NCI-H82 (cell line): ENCODE measurements at regions not wholly inside any gene's neighbourhood (a gene's known extent, or its start where the extent isn't known, plus 50 kb on each side); places are given as distances from the start of the nearest gene placed in this dataset.

Experiments used
- DNase-seq: peaks from one replicate; lab custom pipeline; 2025; lab: John Stamatoyannopoulos, UW

DNA sequence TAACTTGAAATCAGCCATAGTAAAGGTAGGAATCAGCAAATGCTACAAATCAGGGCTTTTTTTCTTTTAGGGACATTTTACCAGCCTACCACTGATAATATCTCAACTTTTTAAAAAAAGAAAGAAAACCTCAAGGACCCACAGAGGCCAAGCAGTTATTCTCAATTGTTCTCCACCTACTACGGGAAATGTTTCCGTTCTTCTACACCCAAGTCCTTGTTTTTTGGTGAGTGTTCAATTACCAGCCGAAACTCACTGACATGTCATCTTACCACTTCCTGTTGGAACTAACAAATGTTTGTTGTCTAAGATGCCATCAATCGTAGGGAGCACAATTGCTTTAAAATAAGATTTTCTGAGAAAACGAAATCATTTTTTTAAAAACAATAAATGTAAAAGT lies 50.2 kb upstream of the CDK1 start:
- no peak for DNase-seq

DNA sequence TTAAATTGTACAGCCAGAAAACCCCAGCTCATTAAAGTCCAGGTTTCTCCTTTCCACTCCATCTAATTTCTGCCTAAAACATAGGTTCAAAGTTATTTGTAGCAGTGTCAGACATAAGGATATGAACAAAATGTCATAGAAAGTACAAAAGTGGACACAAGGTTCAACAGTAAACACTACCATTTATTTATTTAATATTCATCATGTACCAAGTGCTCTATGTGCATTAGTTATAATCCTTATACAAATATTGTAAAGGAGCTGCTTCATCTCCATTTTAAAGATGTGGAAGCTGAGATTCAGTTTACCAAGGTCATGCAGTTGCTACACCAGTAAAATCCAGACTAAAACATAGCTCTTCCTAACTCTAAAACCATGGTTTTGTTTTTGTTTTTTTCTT lies 52.0 kb upstream of the CDK1 start:
- DNase-seq = no peak

DNA sequence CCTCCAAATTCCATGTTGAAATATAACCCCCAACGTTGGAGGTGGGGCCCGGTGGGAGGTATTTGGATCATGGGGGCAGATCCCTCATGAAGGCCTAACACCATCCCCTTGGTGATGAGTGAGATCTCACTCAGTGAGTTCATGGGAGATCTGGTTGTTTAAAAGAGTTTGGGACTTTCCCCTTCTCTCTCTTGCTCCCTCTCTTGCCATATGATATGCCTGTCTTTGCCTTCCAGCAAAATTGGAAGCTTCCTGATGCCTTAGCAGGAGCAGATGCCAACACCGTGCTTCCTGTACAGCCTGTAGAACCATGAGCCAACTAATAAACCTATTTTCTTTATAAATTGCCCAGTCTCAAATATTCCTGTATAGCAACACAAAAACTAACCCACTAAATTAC lies 55.7 kb upstream of the CDK1 start:
- DNase-seq = no peak

DNA sequence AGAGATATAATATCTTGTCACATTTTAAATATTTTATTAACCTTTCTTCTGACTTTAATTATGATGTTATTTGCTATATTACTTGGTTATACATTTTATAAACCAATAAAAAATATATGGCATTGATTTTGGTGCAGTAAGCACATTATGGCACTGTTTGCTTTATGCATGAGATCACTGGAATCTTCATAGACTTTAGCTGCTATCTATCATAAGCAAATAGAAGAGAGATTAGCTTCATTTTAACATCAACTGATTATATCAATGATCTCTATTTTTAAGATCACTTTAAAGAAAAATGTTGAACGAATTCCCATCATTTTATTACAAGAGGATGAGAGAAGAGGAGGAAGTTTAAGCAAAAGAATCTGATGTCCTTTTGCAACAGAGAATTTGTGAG lies 58.6 kb upstream of the CDK1 start:
- DNase-seq = no peak

DNA sequence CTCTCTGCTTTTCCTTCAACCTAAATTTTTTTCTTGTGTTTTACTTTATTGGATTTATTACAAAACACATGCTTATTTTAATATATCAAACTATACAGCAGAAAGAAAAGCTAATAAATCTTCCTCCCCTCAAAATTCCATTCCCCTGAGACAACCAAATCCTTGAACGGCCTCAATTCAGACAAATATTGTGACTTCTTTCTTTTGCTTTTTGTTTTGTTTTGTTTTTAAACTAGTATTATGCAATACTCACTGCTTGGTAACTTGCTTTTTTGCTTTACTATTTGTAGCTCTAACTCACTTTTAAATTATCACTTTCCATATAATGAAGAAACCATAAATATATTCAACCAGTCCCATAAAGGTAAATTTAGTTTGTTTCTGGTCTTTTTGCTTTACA lies 59.4 kb upstream of the CDK1 start:
- DNase-seq = no peak

DNA sequence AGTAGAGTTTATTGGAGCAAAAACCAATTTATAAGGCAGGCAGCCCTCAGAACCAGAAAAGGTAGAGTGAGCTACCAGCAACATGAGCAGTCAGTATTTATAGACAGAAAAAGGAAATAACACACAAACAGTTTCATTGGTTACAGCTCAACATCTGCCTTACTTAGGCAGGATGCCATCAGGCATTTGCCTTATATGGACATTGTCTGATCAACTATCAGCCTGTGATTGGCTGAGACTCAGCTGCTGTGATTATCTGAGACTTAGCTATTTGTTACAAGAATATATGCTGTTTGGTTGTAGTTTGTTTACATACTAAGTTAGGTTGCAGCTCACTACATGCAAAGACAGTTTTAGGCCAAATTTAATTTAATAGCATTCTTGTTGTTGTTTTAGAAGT lies 60.4 kb upstream of the CDK1 start:
- peak; percentile 1 for DNase-seq

DNA sequence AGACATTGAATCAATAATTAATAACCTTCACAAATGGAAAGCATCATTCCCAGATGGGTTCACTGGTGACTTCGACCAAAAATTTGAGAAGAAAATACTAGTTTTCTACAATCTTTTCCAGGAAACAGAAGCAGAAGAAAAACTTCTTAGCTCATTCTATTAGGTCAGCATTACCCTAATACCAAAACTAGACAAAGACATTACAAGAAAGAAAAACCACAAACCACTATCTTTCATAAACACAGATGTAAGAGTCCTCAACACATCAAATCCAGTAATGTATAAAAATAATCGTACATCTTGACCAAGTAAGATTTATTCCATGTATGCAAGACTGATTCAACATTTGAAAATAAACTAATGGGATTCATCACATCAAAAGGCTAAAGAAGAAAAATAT lies 64.0 kb upstream of the CDK1 start:
- DNase-seq = no peak

DNA sequence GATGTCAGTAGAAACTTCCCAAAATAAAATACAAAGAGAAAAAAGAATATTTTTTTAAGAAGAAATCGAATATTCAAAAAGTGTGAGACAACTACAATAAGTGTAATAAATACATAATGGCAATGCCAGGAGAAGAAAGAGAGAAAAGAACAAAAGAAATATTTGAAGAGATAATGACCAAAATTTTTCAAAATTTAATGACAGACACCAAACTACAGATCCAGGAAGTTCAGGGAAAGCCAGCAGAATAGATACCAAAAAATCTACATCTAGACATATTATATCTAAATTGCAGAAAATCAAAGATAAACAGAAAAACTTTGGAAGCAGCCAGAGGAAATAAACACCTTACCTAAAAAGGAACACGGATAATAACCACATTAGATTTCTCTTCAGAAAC lies 66.8 kb upstream of the CDK1 start:
- no peak for DNase-seq

DNA sequence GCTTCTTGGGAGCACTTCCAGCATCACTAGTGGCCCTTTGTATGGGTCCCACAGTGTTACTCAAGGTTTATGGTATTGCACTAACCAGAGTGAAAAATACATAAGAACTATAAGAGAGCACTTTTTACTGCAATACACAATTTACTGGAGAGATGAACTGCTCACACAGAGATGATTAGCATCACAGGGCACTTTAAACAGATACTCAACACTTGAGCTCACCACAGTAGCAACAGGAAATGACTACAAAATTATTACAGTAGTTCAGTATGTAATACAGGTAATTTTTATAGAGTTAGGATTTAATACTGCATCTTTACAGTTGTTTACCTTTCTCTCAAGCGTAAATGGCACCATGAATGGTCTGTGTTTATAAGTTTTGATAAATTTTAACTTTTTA lies 68.2 kb upstream of the CDK1 start:
- DNase-seq = no peak

DNA sequence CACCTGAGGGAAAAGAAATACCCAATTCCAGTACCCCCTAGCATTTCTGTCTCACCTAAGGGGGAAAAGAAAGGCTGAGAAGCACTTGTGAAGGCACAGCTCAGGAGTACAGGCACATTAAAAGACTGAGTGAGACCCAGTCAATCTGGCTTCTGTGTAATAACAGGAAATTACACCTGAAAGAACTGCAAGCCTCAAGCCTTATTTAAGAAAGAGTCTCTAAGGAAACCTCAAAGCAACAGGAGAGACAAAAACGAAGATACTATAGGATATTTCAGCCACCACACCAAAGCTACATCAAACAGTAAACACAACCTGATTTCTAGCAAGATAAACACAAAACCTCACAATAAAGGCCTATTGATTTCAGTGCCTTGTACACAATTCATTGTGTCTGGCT lies 69.6 kb upstream of the CDK1 start:
- DNase-seq = no peak

DNA sequence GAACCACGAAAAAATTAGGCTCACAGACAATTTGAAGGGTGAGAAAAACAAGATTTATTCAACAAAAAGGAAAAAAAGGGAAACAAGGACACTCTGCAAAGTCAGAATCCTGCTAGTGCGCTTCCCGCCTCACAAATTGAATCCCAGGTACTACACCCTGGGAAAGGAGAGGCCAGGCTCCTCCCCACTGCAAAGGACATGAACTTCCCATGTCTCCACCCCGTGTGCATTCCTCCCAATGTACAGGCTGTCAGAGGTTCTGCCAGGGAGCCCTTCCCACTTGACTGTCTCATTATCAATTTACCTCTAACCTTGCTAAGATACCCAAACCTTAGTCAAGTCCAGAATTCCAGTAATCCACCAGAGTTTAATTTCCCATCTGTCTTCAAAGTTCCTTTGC lies 70.4 kb upstream of the CDK1 start:
- DNase-seq = no peak

DNA sequence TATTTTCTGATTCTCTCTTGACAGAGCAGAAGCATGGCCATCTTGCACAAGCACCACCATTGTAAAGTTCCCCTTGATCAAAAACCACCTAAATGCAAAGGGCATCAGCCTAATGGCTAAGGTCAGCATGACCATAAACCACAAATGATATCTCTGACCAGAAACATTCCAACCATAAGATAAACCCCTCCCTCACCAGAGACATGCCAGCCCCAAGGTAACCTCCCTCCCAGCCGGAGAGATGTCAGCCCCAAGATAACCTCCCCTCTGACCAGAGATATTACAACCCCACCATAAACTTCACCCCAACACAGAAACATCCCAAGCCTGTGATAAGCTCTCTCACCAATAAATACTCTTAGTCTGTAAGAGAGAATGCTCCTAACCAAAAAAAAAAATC lies 72.1 kb upstream of the CDK1 start:
- no peak for DNase-seq

DNA sequence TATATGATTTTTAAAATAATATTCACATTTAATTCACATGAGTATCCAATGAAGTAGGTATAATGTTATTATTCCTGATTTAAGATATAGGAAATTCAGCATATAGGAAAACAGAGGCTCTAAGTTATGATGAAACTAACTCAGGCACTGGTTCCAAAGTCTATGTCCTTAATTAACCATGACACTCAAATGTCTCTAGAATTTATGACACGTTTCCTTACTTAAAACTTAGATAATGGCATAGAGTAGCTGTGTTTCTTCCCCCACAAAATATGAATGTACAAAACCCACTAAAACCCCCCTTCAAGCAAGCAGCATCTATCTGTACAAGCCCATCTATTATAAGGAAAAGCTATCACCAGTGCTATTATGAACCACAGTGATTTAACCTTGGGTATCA lies 72.9 kb upstream of the CDK1 start:
- no peak for DNase-seq

DNA sequence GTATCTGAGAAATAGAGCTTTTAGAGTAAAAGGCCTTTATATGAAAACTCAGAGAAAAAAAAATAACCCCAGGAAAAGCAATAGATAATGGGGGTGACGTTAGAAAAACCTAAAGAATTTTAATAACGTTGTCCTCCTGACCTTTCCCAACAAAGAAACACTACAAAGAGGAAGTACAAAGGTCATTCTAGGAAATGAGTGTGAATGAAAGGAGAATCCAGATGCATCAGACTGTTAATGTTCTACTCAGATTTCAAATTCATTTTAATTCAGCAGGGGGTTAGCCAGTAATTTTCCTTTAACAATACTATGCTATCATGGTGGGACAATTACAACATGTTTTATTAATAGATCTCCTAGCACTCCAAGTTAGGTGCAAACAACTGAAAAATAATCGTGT lies 73.8 kb upstream of the CDK1 start:
- DNase-seq = no peak

DNA sequence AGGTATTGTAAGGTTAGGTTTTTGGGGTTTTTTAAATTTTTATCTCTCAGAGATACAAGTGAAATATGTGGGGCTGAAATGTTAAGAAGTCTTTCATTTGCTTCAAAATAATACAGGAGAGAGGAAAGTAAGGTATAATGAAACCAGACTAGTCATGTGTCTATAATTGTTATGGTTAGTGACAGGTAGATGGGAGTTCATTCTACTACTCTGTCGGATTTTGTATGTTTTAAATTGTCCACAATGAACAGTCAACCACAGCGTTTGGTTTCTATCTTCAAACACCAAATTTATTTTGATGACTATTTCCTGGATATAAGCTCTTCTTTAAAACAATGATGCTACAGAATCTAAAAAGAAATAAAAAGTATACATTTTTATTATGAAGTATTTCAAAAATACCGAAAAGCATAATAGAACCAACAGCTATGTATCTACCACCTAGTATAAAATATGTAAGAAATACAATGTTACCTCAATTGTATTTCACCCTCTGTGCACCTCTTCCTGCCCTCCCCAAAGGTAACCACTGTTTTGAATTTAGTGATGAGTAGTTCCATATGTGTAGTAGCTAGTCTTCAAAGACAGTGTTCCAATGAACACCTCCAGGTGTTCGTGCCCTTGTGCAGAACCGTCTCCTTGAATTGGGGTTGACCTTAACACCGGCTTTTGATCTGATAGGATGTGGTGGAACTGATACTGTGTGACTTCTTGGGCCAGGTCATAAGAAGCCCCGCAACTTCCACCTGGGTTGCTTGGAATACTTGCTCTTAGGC lies 74.8 kb upstream of the CDK1 start:
- no peak for DNase-seq

DNA sequence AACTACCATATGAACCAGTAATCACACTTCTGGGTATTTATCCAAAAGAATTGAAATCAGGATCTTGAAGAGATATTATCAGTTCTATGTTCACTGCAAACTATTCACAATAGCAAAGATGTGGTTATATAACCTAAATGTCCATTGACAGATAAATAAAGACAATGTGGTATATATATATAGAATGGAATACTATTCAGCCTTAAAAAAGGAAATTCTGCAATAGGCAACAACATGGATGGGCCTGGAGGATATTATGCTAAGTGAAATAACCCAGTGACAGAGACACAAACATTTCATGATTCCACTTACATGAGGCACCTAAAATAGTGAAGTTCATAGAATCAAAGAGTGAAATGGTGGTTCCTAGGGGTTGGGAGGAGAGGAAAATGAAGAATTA lies 90.6 kb upstream of the CDK1 start:
- no peak for DNase-seq

DNA sequence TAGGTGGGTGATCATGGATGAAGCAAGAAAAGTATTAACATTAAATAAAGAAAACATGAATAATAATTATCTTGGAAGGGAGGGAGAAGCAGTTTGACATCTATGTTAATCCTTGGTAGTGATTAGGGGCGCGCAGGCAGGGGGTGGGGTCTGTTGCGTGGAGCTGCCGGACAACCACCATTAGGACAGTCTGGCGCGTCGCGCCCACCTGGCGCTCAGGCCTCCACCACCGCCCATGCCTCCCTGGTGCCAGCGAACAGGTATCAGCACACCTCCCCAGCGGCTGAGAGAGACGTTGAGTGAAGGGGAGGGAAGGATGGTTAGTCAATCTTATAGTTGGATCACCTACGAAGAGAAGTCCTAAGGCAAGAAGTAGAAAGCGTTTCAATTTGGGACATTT lies 94.2 kb upstream of the CDK1 start:
- DNase-seq = no peak

DNA sequence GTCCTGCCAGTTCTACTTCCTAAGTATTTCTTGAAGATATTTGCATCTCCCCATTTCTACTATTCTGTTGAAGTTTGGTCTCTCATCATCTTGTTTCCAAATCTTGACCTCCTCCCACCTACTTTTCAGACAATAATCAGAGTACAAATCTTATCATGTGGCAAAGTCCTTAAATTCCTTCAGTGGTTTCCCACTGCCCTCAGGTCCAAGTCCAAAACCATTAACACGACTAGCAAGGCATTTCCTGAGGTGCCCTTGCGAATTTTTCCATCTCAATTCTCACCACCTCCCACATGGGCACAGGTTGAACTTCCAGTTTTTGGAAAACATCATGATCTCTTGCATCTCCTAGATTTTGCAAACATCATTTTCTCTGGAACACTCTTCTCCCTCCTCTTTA lies 97.2 kb upstream of the CDK1 start:
- DNase-seq = no peak

DNA sequence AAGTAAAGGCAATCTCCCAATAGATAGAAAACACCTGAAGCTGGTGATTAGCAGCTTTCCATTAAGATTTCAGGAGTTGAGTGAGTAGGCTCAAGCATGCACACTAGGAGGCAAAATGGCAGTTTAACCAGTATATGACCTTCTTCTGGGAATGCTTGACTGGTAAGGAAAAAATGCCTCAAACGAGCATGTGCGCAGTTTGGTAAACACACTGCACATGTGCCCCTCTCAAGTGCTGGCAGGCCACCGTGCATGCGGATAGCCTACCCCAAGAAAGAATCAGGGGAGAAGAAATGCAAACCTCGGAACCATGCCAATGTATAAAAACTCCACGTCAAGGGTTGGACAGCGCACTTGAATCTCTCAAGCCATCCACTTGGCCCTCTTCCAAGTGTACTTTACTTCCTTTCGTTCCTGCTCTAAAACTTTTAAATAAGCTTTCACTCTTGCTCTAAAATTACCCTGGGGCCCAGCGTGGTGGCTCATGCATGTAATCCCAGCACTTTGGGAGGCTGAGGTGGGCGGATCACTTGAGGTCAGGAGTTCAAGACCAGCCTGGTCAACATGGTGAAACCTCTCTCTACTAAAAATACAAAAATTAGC lies 98.8 kb upstream of the CDK1 start:
- DNase-seq = no peak

DNA sequence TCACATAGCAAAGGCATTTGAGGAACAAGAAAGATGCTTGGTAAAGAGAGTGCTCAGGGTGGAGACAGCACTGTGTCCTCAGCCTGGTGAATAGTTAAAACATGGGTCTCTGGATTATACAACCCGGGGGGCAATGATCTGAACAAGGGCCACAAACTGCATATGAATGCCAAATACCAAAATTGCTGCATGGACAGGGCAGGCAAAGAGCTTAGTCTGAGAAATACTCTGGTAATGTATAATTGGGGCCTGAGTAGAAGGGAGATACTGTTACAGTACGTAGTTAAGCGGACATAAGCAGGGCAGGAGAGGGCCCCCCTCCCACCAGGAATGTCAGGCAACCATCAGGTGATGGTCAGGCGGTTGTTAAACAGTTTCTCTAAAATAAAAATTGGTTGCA lies 99.3 kb upstream of the CDK1 start:
- DNase-seq = no peak

DNA sequence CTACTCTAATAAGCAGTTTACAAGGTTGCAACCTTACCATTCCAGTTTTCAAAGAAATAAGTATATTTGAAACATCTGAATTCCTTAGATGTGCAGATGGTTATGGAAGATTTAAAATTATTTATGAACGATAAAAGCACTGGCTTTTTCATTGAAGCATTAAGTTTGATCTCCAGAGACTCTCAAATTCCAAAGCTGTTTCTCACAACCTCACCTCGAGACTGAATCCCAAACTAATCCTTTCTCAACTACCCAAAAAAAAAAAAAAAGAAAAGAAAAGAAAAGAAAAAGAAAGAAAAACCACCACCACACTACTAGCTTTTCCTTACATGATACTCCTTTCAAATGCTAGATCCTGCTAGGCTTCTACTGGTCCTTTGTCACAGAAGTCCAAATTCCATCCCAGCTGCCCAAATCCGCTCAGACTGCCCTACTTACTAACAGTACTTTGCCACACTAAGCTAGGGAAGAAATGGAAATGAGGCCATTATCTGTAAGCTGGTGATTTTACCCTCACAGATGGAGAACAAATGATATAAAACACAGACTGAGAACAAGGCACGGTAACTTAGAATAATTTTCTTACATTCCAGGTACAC lies 100.6 kb upstream of the CDK1 start:
- DNase-seq = no peak

DNA sequence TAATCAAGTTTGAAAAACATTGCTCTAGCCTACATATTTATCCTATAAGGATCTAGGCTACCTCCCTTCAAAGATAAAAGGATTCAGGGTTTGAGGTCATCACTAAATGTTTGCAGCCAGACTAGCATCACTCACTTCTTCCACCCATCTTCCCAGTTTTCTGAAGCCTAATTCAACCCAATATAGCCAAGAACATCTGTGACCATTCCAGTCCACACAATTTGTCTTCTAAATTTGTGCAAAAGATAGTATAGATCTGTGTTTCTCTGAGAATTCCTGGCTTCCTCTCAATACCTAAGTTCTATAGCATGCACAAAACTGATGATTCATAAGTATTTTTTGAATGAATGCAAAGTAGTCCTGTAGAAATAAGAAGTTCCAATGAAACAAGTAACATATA lies 103.0 kb upstream of the CDK1 start:
- no peak for DNase-seq

DNA sequence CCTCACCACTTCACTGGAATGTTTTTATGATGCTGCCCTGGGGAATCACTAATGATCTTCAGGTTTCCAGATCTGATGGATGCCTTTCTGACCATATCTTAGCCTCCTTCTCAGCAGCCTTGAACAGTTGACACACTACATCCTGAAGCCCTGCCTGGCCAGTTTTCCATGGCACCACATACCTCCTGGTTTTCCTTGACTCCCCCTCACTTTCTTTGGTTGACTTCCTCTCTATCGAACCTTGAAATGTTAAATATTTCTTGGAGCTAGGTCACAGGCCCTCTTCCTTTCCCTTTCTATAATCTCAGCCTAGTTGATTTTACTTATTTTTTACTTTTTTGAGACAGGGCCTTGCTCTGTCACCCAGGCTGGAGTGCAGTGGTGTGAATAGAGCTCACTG lies 108.8 kb upstream of the CDK1 start:
- no peak for DNase-seq

DNA sequence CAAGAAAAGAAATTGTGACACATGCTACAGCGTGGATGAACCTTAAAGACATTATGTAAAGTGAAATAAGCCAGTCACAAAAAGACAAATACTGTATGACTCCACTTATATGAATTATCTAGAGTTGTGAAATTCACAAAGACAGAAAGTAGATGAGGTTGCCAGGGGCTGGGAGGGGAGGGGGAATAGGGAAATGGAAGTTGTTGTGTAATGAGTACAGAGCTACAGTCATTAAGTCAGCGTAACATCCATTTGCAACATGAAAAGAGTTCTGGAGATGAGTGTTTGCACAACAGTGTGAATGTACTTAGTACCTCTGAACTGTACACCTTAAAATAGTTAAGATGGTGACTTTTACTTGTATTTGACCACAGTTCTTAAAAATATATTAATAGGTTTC lies 112.1 kb upstream of the CDK1 start:
- DNase-seq = no peak
